Pancreas (tissue), 10 donors: ENCODE measurements at regions not wholly inside any gene's neighbourhood (a gene's known extent, or its start where the extent isn't known, plus 50 kb on each side); places are given as distances from the start of the nearest gene placed in this dataset.
A peak's percentile ranks its signal among the peaks of the same experiment; 100 is the strongest.
"Not testable (repeated sequence)": the region's sequence is repeated elsewhere in the genome, so short reads cannot be mapped to it uniquely, and the experiment has no call there.

Source experiments
- ATAC-seq, 4 donors: fragments of 200-7000 bp; cut with Tn5 transposase; one replicate each; pipeline versions ENCODE4 v1.8.0 to v1.9.1; 2020; ENCODE audit warnings: mild to moderate bottlenecking in 4 of 4, moderate library complexity in 4 of 4
- DNase-seq, 6 donors: peaks; one replicate each; pipeline ENCODE4 v3.0.0-alpha.2; 2020
- FAIRE-seq: peaks from 2 replicates; lab custom pipeline; 2012; peaks lifted over from hg19 to GRCh38; lab: Jason Lieb, UNC
- H3K27ac ChIP-seq, 4 donors: fragments of 200-600 bp; sonication (generic); 1 replicate in 3 of 4; 2 replicates in 1 of 4; pipeline versions ENCODE4 v1.5.0 to v1.8.0; 2020
- H3K27me3 ChIP-seq, 4 donors: fragments of 200-600 bp; one replicate each; pipeline ENCODE4 v1.8.0; 2021
- H3K36me3 ChIP-seq, 3 donors: fragments of 200-600 bp; sonication (generic) in 1 of 3; one replicate each; pipeline versions ENCODE4 v1.5.0 to v1.8.0; 2020 to 2021
- H3K4me1 ChIP-seq, 3 donors: fragments of 200-600 bp; one replicate each; pipeline ENCODE4 v1.8.0; 2021
- H3K4me3 ChIP-seq, 4 donors: fragments of 200-600 bp; sonication (generic) in 2 of 4; one replicate each; pipeline versions ENCODE4 v1.5.0 to v1.8.0; 2020 to 2021
- H3K9me3 ChIP-seq, 4 donors: fragments of 200-600 bp; one replicate each; pipeline ENCODE4 v1.8.0; 2021
- WGBS, 2 donors: extraction: QIAGEN DNeasy Blood & Tissue Kit; methylation state at CpG; one replicate each; pipeline ENCODE4 v1.1.7; 2013; 5-methylcytosine and 5-hydroxymethylcytosine counted together
- intact Hi-C, 3 donors: fragments of 100-400 bp; cut with DNase I; formaldehyde crosslinking; loops; one replicate each; pipeline versions ENCODE4 v1.11.1 to v1.14.2; 2022
- TF ChIP-seq, protein P1 (sequence below), 4 donors: fragments of 200-600 bp; sonication (generic) in 3 of 4; IDR thresholded peaks; one replicate each; pipeline versions ENCODE4 v1.5.0 to v1.8.0; 2021; ENCODE audit warnings: antibody characterized with exemption in 4 of 4
- donor health status: healthy with polysubstance abuse.
- donor health status: DM: no; HTN: no; CAD: no; lungs with moderate emphysema.
- donor health status: DM: no; HTN: no; CAD: no.
- donor health status: control.
- donor health status: control.
- donor health status: Bipolar disorder and iron deficiency.
- donor health status: DM: yes; HTN: yes; CAD: no.
- donor health status: DM: no; HTN: no; CAD: no.
- donor health status: DM: no; HTN: no; CAD: no.
- donor health status: DM: yes; HTN: yes; CAD: no.

DNA sequence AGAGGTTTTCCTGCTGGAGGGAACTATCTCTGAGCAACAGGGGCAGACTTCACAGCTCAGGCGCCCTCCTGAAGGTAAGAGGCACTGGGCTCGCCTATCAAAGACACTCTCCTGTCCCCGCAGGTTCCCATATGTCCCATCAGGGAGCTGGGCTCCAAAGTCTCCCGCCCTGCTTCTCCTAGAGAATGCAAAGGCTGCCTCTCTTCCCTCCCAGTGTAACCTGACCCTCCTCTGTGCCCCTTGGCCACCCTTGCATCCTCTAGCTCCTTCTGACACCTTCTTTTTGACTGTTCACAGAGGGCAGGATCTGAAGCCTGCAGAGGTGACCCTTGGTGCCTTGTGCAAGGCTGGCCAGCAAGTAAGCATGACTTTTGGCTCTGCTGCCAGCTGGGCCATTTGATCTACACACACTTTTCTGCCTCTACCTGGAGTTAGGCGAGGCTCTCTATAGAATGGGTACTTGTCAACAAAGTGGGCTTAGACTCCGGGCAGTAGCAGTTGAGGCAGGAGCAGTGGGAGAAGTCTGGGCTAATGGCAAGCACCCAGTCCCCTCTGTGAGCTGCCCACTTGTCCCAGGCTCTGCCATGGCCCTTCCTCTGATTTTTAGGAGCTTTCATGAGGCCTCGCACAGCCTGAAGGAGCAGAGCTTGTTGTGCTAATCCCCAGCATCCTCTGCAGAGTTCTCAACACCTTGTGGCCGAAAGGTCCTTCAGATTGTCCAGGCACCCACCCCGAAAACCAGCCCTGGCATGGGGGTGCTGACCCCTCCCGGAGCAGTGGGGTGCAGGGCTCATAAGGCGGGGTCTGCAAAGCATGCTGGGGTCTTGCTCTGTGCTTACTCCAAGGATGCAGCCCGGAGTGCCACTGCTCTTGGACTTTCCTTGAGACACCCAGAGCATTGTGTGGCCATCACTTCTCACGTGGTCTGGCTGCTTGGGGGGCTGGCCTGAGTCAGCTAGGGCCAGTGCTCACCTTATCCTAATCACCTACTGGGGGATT lies 122.9 kb downstream of the METRNL start:
- Histone ChIP-seq H3K4me3 (no peak overlapping the region), H3K9me3 (no peaks in the 10 kb centered on the region), H3K27ac (peak overlapping the region in 1 of 4 donors; percentile 50), H3K4me1 (no peaks in the 10 kb centered on the region), H3K36me3 (no peaks in the 10 kb centered on the region), H3K27me3 (no peaks in the 10 kb centered on the region)
- DNase-seq (peak in 3 of 6 donors; percentile 14 to 34 (median 27)), ATAC-seq (no peak), FAIRE-seq (no peak)
- intact Hi-C loops = no loop called here
- 80 to 88% methylated on average over 13 of the region's 13 CpGs for WGBS, 2 donors
- TF ChIP-seq, protein P1, sequence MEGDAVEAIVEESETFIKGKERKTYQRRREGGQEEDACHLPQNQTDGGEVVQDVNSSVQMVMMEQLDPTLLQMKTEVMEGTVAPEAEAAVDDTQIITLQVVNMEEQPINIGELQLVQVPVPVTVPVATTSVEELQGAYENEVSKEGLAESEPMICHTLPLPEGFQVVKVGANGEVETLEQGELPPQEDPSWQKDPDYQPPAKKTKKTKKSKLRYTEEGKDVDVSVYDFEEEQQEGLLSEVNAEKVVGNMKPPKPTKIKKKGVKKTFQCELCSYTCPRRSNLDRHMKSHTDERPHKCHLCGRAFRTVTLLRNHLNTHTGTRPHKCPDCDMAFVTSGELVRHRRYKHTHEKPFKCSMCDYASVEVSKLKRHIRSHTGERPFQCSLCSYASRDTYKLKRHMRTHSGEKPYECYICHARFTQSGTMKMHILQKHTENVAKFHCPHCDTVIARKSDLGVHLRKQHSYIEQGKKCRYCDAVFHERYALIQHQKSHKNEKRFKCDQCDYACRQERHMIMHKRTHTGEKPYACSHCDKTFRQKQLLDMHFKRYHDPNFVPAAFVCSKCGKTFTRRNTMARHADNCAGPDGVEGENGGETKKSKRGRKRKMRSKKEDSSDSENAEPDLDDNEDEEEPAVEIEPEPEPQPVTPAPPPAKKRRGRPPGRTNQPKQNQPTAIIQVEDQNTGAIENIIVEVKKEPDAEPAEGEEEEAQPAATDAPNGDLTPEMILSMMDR (IDR thresholded peaks at IDR 0.05) = no peak

DNA sequence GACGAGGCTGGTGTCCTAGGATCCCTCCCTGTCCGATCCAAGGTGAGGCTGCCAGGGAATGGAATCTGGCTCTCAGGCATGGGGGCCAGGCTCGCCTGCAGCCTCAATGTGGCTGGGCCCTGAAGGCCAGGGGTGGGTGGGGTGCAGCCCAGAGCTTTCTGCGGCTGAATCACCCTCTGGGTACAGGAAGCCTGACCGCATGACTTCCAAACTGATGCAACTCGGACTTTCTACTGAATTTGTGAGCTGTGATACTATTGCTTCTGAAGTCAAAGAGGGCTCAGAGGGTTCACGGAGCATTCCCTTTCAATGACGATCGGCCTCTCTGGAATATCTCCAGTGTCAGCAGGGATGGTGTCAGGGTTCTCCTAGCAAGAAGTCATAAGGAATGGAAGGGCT lies 123.7 kb downstream of the METRNL start:
- Histone ChIP-seq H3K27me3 (no peaks in the 10 kb centered on the region), H3K27ac (peak overlapping the region in 2 of 4 donors; percentile 50 to 53), H3K4me1 (no peaks in the 10 kb centered on the region), H3K9me3 (no peaks in the 10 kb centered on the region), H3K4me3 (no peak overlapping the region), H3K36me3 (no peaks in the 10 kb centered on the region)
- TF ChIP-seq, protein P1 (IDR thresholded peaks at IDR 0.05) = no peak
- FAIRE-seq (no peak), DNase-seq (peak in 3 of 6 donors; percentile 48 to 58 (median 52)), ATAC-seq (peak in 3 of 4 donors; percentile 42 to 64 (median 61))
- WGBS, 2 donors = 74 to 84% methylated on average over 9 of the region's 9 CpGs
- intact Hi-C loops = no loop called here

DNA sequence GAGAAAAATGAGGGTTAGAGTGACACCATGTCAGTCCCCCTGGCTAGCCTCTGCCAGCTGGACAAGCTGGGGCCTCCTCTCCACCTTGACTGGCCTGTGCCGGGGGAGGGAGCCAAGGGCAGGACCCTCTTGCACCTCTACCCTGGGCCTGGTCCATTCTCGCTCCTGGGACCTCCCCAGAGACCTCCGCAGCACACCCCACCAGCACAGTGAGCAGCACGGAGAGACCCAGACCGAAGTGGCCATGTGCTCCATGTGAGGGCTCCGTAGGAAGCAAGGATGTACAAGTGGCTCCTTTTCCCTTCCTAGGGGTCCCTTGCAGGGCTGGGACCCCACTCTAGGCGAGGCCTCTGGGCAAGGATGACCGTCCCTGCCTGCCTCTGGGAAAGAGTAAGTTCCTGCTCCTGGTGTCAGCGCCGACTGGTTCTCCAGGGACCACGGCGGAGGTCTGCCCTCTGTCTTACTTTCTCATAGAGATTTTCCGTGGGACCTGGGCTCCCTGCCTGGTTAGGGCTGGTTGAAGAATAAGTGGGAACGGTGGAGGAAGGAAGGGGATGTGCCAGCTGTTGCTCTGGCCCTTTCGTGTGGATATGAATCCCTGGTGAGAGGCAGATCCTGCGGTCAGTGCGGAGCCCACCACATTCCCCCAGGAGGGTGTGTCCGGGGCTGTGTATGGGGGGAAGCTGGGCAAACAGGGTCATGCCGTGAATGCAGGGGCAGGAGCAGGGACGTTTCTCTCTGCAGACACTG lies 124.2 kb downstream of the METRNL start:
- ATAC-seq = peak in 1 of 4 donors; percentile 15
- peak overlapping the region in 2 of 4 donors; percentile 50 to 53 for H3K27ac ChIP-seq
- H3K36me3 ChIP-seq = no peaks in the 10 kb centered on the region
- no peaks in the 10 kb centered on the region for H3K4me1 ChIP-seq
- peak in 3 of 6 donors; percentile 15 to 58 (median 52) for DNase-seq
- TF ChIP-seq, protein P1 (IDR thresholded peaks at IDR 0.05) = no peak
- FAIRE-seq = no peak
- intact Hi-C loops = no loop called here
- H3K4me3 ChIP-seq = no peak overlapping the region
- no peaks in the 10 kb centered on the region for H3K27me3 ChIP-seq
- 71 to 77% methylated on average over 20 of the region's 20 CpGs for WGBS, 2 donors
- H3K9me3 ChIP-seq = no peaks in the 10 kb centered on the region

DNA sequence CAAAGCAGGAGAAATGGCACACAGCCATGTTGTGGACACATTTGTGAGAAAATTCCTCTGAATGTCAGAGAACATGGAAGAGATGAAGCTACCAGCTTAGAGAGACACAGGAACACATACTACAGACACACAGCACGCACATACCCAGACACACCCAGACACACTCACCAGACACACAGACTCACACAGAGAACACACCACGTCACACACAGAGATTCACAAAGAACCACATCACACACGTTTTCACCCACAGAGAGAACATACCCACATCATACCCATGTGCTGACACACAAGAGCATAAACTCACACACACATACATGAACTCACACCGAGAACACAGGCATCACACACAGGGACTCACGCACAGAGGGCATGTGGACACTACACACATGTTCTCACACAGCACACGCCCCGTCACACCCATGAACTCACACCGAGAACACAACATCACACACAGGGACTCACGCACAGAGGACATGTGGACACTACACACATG lies 124.9 kb downstream of the METRNL start:
- Histone ChIP-seq H3K27ac (peak overlapping the region in 1 of 4 donors; percentile 53), H3K27me3 (no peaks in the 10 kb centered on the region), H3K9me3 (no peaks in the 10 kb centered on the region), H3K36me3 (no peaks in the 10 kb centered on the region), H3K4me1 (no peaks in the 10 kb centered on the region), H3K4me3 (no peak overlapping the region)
- DNase-seq (no peak), FAIRE-seq (no peak), ATAC-seq (no peak)
- intact Hi-C loops = no loop called here
- 83 to 88% methylated on average over 7 of the region's 9 CpGs for WGBS, 2 donors
- TF ChIP-seq, protein P1 (IDR thresholded peaks at IDR 0.05) = no peak

DNA sequence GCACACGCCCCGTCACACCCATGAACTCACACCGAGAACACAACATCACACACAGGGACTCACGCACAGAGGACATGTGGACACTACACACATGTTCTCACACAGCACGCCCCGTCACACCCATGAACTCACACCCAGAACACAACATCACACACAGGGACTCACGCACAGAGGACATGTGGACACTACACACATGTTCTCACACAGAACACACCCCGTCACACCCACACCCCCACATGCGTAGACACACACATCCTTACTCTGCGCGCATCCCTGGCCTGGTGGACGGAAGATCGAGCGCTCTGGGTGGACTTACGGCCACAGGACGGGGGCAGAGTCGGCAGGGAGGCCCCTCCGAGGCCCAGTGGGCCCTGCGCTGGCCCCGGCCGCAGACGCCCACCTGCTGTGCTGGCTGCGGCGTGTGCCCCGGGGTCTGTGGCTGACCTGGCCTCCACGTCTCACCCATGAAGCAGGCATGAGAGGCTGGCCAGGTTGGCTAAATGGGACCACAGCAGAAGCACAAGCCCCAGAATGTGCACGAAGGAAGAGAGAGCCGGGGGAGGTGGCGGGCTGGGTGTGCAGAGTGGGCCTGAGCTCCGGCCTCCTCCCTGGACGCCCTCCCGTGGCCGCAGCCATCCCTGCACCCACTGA lies 125.5 kb downstream of the METRNL start:
- H3K27me3 ChIP-seq, ATAC-seq, H3K36me3 ChIP-seq, intact Hi-C loops, FAIRE-seq, H3K27ac ChIP-seq, H3K9me3 ChIP-seq, H3K4me1 ChIP-seq, H3K4me3 ChIP-seq: not testable (repeated sequence)
- WGBS, 2 donors = 91 to 92% methylated on average over 18 to 30 of the region's 33 CpGs
- DNase-seq = peak in 2 of 6 donors; percentile 26 to 37
